Omental fat pad (tissue), 3 donors: ENCODE measurements at regions not wholly inside any gene's neighbourhood (a gene's known extent, or its start where the extent isn't known, plus 50 kb on each side); places are given as distances from the start of the nearest gene placed in this dataset.

ENCODE experiments used
- ATAC-seq: fragments of 150-250 bp; one replicate; pipeline ENCODE4 v1.9.1; 2016; ENCODE audit warnings: mild to moderate bottlenecking, moderate library complexity; ENCODE audit not compliant: low FRiP score
- DNase-seq: peaks from one replicate; pipeline ENCODE4 v3.0.0-alpha.2; 2019; ENCODE audit warnings: low spot score
- CTCF ChIP-seq, 3 donors: fragments of 450-650 bp; IDR thresholded peaks; one replicate each; pipeline ENCODE4 v1.5.1; 2016 to 2017; ENCODE audit warnings: antibody characterized with exemption in 3 of 3, mild to moderate bottlenecking in 3 of 3, moderate library complexity in 2 of 3

GRCh38 chr5:153151558-153151957 is 338.9 kb upstream of the GRIA1 start:
- ATAC-seq (no peak), DNase-seq (no peak)
- TF ChIP-seq CTCF (IDR thresholded peaks at IDR 0.05), result no peak

- DNase-seq (no peak), ATAC-seq (no peak)
- TF ChIP-seq CTCF (IDR thresholded peaks at IDR 0.05), result no peak
Observed at GRCh38 chr5:153153086-153153485, 337.4 kb upstream of the GRIA1 start.

GRCh38 chr5:153157156-153157555 is 333.3 kb upstream of the GRIA1 start:
- TF ChIP-seq CTCF (IDR thresholded peaks at IDR 0.05), result no peak
- ATAC-seq (no peak), DNase-seq (no peak)

GRCh38 chr5:153158608-153159007 is 331.9 kb upstream of the GRIA1 start:
- ATAC-seq, result no peak
- TF ChIP-seq CTCF (IDR thresholded peaks at IDR 0.05), result no peak
- no peak for DNase-seq

GRCh38 chr5:153159616-153160015 is 330.9 kb upstream of the GRIA1 start:
- DNase-seq (no peak), ATAC-seq (no peak)
- no peak for TF ChIP-seq CTCF (IDR thresholded peaks at IDR 0.05)

GRCh38 chr5:153168241-153168640 is 322.2 kb upstream of the GRIA1 start:
- ATAC-seq (no peak), DNase-seq (no peak)
- TF ChIP-seq CTCF (IDR thresholded peaks at IDR 0.05), result no peak

- ATAC-seq, result no peak
- TF ChIP-seq CTCF (IDR thresholded peaks at IDR 0.05), result no peak
- no peak for DNase-seq
Observed at GRCh38 chr5:153187503-153187902, 303.0 kb upstream of the GRIA1 start.
